HepG2 (cell line): ENCODE measurements at regions not wholly inside any gene's neighbourhood (a gene's known extent, or its start where the extent isn't known, plus 50 kb on each side); places are given as distances from the start of the nearest gene placed in this dataset.

Source experiments
- CCDC6 ChIP-seq: sonication (generic); formaldehyde crosslinking; IDR thresholded peaks from 2 replicates; pipeline ENCODE4 v1.8.1; 2022; ENCODE audit warnings: mild to moderate bottlenecking, missing genetic modification reagents, moderate library complexity
- DPF2 ChIP-seq: sonication (generic); formaldehyde crosslinking; IDR thresholded peaks from 2 replicates; pipeline ENCODE4 v1.4.0; 2020; ENCODE audit warnings: mild to moderate bottlenecking, low read depth, missing genetic modification reagents, borderline replicate concordance
- JUNB ChIP-seq: sonication (generic); formaldehyde crosslinking; IDR thresholded peaks from 2 replicates; pipeline ENCODE4 v1.8.0; 2022; ENCODE audit warnings: missing genetic modification reagents, mild to moderate bottlenecking, borderline replicate concordance
- MTA3 ChIP-seq: sonication (generic); formaldehyde crosslinking; IDR thresholded peaks from 2 replicates; pipeline ENCODE4 v1.4.0; 2020; ENCODE audit warnings: missing genetic modification reagents
- POLR2A ChIP-seq, 2 experiments: IDR thresholded peaks; 2 replicates each; pipeline ENCODE4 v1.6.1; 2011; ENCODE audit warnings: low read depth in 2 of 2, low read length in 2 of 2, mild to moderate bottlenecking in 1 of 2, moderate library complexity in 1 of 2; ENCODE audit not compliant: insufficient read depth in 1 of 2
- ZC3H4 ChIP-seq: sonication (generic); formaldehyde crosslinking; IDR thresholded peaks from 2 replicates; pipeline ENCODE4 v1.4.0; 2020; ENCODE audit warnings: missing genetic modification reagents, borderline replicate concordance
- TF ChIP-seq, protein P1 (sequence below): sonication (generic); formaldehyde crosslinking; IDR thresholded peaks from 2 replicates; pipeline ENCODE4 v1.4.0; 2020; ENCODE audit warnings: missing genetic modification reagents
- TF ChIP-seq, protein P2 (sequence below): sonication (generic); formaldehyde crosslinking; IDR thresholded peaks from 2 replicates; pipeline ENCODE4 v1.5.0; 2020; ENCODE audit warnings: mild to moderate bottlenecking, missing genetic modification reagents, moderate library complexity

DNA sequence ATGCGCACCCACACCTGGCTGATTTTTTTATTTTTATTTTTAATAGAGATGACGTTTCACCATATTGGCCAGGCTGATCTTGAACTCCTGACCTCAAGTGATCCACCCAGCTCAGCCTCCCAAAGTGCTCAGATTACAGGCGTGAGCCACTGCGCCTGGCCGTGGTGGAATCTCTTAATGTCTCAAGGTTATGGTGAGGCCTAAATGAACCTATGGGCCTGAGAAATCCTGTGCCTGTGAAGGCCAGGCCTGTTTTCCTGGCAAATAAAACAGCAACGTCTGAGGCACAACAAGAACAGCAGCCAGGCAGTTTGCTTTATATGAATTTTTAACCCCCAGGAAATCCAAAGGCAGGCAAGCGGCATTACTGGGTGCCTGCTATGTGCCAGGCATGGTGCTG, 297.5 kb upstream of the ZMIZ1 start:
- no peak for TF ChIP-seq POLR2A (IDR thresholded peaks at IDR 0.05; ENCODE audit: insufficient read depth in 1 of 2, low read depth in 2 of 2, low read length in 2 of 2)
- no peak for TF ChIP-seq MTA3 (CRISPR knock-in tag)
- TF ChIP-seq, protein P1, sequence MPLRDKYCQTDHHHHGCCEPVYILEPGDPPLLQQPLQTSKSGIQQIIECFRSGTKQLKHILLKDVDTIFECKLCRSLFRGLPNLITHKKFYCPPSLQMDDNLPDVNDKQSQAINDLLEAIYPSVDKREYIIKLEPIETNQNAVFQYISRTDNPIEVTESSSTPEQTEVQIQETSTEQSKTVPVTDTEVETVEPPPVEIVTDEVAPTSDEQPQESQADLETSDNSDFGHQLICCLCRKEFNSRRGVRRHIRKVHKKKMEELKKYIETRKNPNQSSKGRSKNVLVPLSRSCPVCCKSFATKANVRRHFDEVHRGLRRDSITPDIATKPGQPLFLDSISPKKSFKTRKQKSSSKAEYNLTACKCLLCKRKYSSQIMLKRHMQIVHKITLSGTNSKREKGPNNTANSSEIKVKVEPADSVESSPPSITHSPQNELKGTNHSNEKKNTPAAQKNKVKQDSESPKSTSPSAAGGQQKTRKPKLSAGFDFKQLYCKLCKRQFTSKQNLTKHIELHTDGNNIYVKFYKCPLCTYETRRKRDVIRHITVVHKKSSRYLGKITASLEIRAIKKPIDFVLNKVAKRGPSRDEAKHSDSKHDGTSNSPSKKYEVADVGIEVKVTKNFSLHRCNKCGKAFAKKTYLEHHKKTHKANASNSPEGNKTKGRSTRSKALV (CRISPR knock-in tag) = no peak
- no peak for TF ChIP-seq JUNB
- no peak for TF ChIP-seq DPF2
- TF ChIP-seq, protein P2, sequence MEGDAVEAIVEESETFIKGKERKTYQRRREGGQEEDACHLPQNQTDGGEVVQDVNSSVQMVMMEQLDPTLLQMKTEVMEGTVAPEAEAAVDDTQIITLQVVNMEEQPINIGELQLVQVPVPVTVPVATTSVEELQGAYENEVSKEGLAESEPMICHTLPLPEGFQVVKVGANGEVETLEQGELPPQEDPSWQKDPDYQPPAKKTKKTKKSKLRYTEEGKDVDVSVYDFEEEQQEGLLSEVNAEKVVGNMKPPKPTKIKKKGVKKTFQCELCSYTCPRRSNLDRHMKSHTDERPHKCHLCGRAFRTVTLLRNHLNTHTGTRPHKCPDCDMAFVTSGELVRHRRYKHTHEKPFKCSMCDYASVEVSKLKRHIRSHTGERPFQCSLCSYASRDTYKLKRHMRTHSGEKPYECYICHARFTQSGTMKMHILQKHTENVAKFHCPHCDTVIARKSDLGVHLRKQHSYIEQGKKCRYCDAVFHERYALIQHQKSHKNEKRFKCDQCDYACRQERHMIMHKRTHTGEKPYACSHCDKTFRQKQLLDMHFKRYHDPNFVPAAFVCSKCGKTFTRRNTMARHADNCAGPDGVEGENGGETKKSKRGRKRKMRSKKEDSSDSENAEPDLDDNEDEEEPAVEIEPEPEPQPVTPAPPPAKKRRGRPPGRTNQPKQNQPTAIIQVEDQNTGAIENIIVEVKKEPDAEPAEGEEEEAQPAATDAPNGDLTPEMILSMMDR (CRISPR knock-in tag) = no peak
- no peak for TF ChIP-seq CCDC6
- no peak for TF ChIP-seq ZC3H4
